Stimulated activated naive B cell treated with anti-CD40 and anti-IgM and Interleukin-4, amounts not matched to agents 10 μg/mL and 1 μg/mL and 100 μg/mL, for 72 hours (primary cell): ENCODE measurements at regions not wholly inside any gene's neighbourhood (a gene's known extent, or its start where the extent isn't known, plus 50 kb on each side); places are given as distances from the start of the nearest gene placed in this dataset.

Experiments used
- ATAC-seq, 2 donors: fragments of 150-1000 bp; cut with Tn5 transposase; replicated peaks; 2 replicates each; pipeline ENCODE4 v1.10.0; 2021; ENCODE audit warnings: moderate library complexity in 1 of 2
- DNase-seq: peaks from one replicate; pipeline ENCODE4 v3.0.0; 2021
- H3K27ac Mint-ChIP-seq: one replicate; pipeline ENCODE4 v1.8.0; 2022; ENCODE audit warnings: mild to moderate bottlenecking, mixed read lengths
- H3K27me3 Mint-ChIP-seq, 2 donors: one replicate each; pipeline ENCODE4 v1.8.0; 2022; ENCODE audit warnings: mixed read lengths in 2 of 2
- H3K36me3 Mint-ChIP-seq, 2 donors: one replicate each; pipeline ENCODE4 v1.8.0; 2022; ENCODE audit warnings: mixed read lengths in 2 of 2, mild to moderate bottlenecking in 1 of 2
- H3K4me1 Mint-ChIP-seq, 2 donors: one replicate each; pipeline ENCODE4 v1.8.0; 2022; ENCODE audit warnings: mixed read lengths in 2 of 2, mild to moderate bottlenecking in 1 of 2
- H3K4me3 Mint-ChIP-seq, 2 donors: one replicate each; pipeline ENCODE4 v1.8.0; 2022; ENCODE audit warnings: mild to moderate bottlenecking in 2 of 2, mixed read lengths in 2 of 2, moderate library complexity in 1 of 2
- H3K9me3 Mint-ChIP-seq, 2 donors: one replicate each; pipeline ENCODE4 v1.8.0; 2022; ENCODE audit warnings: mixed read lengths in 2 of 2, mild to moderate bottlenecking in 1 of 2

DNA sequence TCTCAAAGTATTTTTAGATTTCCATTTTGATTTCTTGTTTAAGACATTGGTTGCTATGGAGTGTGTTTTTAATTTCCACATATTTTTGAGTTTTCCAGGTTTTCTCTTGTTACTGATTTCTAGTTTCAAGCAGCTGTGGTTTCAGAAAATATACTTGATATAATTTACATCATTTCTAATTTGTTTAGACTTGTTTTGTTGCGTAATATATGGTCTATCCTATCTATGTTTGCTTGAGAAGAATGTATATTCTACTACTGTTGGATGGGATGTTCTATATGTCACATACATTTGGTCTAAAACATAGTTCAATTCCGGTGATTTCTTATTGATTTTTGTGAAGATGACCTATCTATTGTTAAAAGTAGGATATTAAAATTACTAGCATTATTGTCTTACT lies 170.5 kb upstream of the EMCN start:
- Mint-ChIP-seq H3K27me3 (peaks cover 0 to 5% of the 10 kb centered on the region in 2 donors), H3K4me3 (no peak overlapping the region), H3K36me3 (no peaks in the 10 kb centered on the region), H3K27ac (no peak overlapping the region), H3K9me3 (peaks cover 3% of the 10 kb centered on the region in 2 donors), H3K4me1 (no peaks in the 10 kb centered on the region)
- DNase-seq (no peak), ATAC-seq (no peak)

DNA sequence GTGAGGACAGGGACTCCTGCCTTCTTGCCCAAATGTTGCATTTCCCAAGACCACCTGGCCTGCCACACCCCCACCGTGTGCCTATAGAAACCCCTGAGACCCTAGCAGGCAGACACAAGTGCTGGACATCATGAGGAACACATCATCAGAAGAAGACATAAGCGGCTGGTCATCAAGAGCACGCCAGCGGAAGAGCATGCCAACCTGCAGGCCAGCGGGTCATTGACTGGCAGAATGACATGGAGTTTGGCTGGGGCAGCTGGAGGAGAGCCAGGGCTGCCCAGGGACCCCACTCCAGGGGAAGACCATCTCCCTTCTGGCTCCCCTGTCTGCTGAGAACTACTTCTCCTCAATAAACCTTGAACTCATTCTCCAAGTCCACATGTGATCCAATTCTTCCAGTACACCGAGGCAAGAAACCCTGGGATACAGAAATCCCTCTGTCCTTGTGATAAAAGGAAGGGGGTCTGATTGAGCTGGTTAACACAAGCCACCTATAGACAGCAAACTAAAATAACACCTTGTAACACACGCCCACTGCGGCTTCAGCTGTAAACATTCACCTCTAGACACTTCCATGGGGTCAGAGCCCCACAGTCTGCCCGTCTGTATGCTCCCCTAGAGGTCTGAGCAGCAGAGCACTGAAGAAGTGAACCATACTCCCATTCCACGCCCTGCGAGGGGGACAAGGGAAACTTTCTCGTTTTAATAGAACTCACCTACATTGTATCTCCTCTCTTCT lies 164.8 kb upstream of the EMCN start:
- DNase-seq, result no peak
- H3K36me3 Mint-ChIP-seq, result no peaks in the 10 kb centered on the region

DNA sequence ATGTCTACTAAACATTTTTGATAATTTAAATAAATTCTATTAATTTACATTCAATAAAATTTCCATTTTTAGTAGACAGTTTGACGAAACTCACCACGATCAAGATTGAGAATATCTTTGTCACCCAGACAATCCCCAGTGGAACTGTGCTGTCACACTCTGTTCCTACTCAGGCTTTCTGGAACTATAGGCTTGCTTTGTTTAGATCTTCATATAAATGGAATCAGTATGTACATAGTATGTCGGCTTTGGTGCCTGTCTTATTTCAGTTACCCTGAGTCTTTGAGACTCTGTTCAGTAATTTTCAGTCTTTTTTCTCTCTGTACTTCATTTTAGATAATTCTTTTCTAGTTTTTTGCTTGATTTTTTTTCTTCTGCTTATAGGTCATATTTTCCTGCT lies 163.5 kb upstream of the EMCN start:
- Mint-ChIP-seq H3K4me1 (no peaks in the 10 kb centered on the region), H3K27ac (no peak overlapping the region), H3K4me3 (no peak overlapping the region), H3K9me3 (peaks cover 3 to 6% of the 10 kb centered on the region in 2 donors), H3K27me3 (peaks cover 14 to 18% of the 10 kb centered on the region in 2 donors), H3K36me3 (no peaks in the 10 kb centered on the region)
- DNase-seq (no peak), ATAC-seq (no peak)

More for the DNA sequence above, 164.8 kb upstream of the EMCN start:
- Mint-ChIP-seq H3K9me3 (peaks cover 3 to 6% of the 10 kb centered on the region in 2 donors), H3K27ac (peak overlapping the region; percentile 43), H3K4me1 (no peaks in the 10 kb centered on the region), H3K4me3 (no peak overlapping the region), H3K27me3 (peaks cover 14 to 18% of the 10 kb centered on the region in 2 donors)
- no peak for ATAC-seq

DNA sequence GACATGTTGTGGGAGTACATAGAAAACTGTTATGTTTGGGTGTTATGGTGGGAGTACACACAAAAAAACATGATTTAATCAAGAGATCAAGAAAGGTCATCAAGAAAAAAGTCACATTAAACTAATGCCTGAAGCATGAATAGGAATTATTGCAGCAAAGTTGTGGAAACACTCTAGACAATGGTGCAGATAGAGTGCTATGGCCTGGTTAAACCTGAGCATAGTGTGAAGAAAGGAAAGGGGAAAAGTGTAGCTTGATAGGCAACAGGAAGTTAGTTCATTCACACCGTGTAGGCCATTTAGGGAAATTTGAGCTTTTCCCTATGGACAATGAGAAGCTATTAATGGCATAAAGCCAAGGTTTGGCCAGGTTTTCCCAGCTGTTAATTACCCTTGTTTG lies 162.1 kb upstream of the EMCN start:
- H3K27ac Mint-ChIP-seq, result no peak overlapping the region
- H3K4me1 Mint-ChIP-seq, result no peaks in the 10 kb centered on the region
- H3K4me3 Mint-ChIP-seq, result no peak overlapping the region
- DNase-seq (no peak), ATAC-seq (no peak)
- H3K36me3 Mint-ChIP-seq, result no peaks in the 10 kb centered on the region
- H3K27me3 Mint-ChIP-seq, result peaks cover 14 to 18% of the 10 kb centered on the region in 2 donors
- H3K9me3 Mint-ChIP-seq, result peaks cover under 1 to 6% of the 10 kb centered on the region in 2 donors

DNA sequence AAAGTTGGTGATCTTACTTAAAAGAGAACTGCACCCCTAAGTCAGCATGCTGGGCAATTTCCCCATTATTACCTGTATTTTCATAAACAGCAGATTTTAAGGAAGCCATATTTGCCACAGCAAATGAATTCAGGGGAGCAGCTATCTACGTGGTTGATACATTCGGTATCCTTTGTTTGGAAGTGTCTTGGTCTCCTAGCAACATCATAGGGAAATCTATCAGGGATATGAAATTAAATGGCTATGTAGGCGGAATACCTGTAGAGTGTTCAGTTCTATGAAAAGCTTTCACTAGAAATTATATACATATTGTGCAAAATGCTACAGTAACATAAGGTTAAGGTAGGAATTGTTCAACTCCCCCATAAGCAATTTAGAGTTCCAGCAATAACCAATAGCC lies 157.2 kb upstream of the EMCN start:
- peaks cover 4 to 5% of the 10 kb centered on the region in 2 donors for H3K27me3 Mint-ChIP-seq
- H3K4me1 Mint-ChIP-seq, result no peaks in the 10 kb centered on the region
- no peak overlapping the region for H3K27ac Mint-ChIP-seq
- H3K9me3 Mint-ChIP-seq, result no peaks in the 10 kb centered on the region
- no peak overlapping the region for H3K4me3 Mint-ChIP-seq
- H3K36me3 Mint-ChIP-seq, result no peaks in the 10 kb centered on the region
- no peak for ATAC-seq
- DNase-seq, result no peak

DNA sequence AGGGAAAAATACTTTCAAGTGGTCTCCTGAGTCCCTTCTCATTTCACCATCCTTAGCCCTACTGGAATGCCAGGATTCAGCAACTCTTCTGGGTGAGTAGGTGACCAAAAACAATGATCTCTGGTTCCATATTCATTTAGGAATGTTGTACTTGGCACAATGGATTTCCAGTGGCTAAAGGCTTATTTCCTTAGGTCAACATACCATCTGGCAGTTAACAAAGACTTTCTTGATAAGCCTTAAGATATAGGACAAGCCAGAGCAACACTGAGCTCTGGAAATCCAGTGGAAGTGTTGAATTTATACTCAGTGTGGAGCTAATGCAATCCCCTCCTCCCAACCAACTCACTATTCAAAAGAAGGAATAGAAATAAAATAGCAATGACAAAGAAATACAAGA lies 139.4 kb upstream of the EMCN start:
- DNase-seq, result no peak
- no peaks in the 10 kb centered on the region for H3K36me3 Mint-ChIP-seq
- ATAC-seq, result no peak
- H3K9me3 Mint-ChIP-seq, result no peaks in the 10 kb centered on the region
- no peaks in the 10 kb centered on the region for H3K27me3 Mint-ChIP-seq
- H3K4me3 Mint-ChIP-seq, result no peak overlapping the region
- H3K4me1 Mint-ChIP-seq, result no peaks in the 10 kb centered on the region
- no peak overlapping the region for H3K27ac Mint-ChIP-seq

DNA sequence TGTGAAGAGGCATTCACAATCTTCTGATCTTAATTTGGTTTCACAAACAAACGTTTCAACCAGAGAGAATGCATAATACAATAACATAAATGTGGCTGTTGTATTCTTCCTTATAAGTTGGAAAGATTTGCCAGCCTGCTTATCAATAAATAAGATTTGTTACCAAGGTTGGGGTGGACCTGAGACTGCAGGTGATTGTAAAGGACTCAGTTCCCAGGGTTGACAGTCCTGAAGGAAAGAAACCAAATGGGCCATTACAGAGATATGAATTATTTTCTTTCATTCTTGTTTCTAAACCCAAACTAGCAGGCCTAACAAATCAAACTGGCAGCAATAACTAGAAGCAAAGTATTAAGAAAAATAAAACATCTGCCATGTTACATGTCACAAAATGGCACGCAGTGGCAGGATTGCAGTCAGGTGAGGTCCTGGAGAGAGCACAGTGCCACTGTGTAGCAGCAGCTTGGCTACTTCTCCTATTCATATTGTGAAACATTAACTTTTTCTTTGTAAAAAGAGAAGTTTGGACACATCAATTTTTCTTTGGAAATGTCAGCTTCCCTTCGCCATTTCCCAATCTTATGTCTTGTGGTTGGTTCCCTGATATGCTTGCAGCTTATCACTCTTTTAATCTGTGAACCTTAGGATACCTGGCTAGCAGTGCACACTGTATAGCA lies 133.8 kb upstream of the EMCN start:
- Mint-ChIP-seq H3K9me3 (no peaks in the 10 kb centered on the region), H3K4me1 (no peaks in the 10 kb centered on the region), H3K27me3 (no peaks in the 10 kb centered on the region), H3K27ac (no peak overlapping the region), H3K36me3 (no peaks in the 10 kb centered on the region), H3K4me3 (no peak overlapping the region)
- no peak for ATAC-seq
- no peak for DNase-seq

DNA sequence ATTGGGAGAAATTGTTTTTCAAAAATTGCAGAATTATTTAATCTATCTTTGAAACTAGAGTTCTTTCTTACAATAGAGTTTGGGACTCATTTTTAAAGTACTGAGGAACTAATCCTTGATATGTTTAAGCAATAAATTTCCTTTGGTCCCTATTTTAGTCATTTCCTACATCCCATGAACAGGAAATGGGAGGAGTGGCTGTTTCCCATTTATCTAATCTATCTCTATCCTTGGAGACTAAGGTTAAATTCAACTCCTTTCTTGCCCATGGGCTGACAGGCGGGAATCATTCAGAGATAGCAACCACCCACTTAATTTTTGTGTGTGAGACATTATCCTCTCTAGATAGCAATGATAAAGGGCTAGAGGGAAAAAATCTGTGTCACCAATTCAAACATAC lies 131.6 kb upstream of the EMCN start:
- Mint-ChIP-seq H3K9me3 (no peaks in the 10 kb centered on the region), H3K27ac (no peak overlapping the region), H3K4me1 (no peaks in the 10 kb centered on the region), H3K27me3 (peaks cover 0 to 4% of the 10 kb centered on the region in 2 donors), H3K4me3 (no peak overlapping the region), H3K36me3 (no peaks in the 10 kb centered on the region)
- DNase-seq, result no peak
- no peak for ATAC-seq

DNA sequence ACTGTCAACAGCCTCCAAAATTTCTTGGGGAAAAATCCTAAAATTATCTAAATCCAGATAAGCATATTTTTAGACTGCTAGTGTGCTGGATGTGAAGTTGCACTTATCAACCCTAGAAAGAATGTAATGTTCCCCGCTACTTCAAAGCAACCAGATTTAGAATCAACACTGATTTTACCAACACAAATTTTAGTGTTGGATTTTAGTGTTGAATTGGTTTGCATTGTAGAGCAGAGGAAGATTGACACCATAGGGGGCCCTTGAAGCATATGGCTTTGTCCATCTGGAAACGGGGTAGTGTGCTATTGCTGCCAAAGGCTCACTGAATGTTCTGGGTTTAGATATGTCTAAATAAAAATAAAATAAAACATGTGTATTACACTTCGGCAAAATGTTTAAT lies 126.3 kb upstream of the EMCN start:
- DNase-seq, result no peak
- Mint-ChIP-seq H3K9me3 (no peaks in the 10 kb centered on the region), H3K4me1 (no peaks in the 10 kb centered on the region), H3K4me3 (no peak overlapping the region), H3K27me3 (peaks cover 0 to 8% of the 10 kb centered on the region in 2 donors), H3K36me3 (no peaks in the 10 kb centered on the region), H3K27ac (no peak overlapping the region)
- ATAC-seq, result no peak

DNA sequence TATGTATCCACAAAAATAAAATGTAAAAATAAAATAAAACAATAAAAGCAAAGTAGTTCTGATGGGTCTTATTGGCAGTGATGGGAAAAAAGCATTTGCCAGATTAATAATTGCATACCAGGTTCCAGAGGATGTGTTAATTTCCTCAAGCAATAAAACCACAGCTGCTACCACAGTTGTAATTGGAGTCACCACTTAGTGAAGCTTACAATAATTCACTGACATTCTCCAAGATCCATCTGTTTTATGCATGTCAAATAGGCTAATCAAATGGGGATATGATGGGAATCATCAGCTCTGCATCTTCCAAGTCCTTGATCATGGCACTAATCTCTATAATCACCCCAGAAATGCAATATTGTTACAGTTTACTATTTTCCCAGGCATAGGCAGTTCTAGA lies 123.5 kb upstream of the EMCN start:
- Mint-ChIP-seq H3K4me3 (no peak overlapping the region), H3K27me3 (peaks cover 6 to 13% of the 10 kb centered on the region in 2 donors), H3K9me3 (peaks cover 2 to 6% of the 10 kb centered on the region in 2 donors), H3K27ac (no peak overlapping the region), H3K36me3 (no peaks in the 10 kb centered on the region), H3K4me1 (no peaks in the 10 kb centered on the region)
- DNase-seq (no peak), ATAC-seq (no peak)

DNA sequence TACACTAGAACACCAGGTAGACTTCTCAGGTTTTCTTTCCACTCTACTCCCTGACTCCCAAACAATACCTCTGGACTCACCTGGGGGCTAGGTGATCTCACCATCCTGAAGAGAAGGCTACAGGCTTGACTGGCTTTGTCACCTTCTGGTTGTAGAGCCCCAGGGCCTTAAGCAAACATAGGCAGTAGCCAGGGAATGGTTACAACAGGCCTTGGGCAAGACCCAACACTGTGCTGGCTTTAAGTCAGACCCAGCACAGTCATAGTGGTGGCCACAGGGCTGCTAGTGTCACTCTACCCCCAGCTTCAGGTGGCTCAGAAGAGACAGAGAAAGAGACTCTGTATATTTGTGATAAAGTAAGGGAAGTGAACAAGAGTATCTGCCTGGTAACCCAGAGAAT lies 118.1 kb upstream of the EMCN start:
- no peaks in the 10 kb centered on the region for H3K36me3 Mint-ChIP-seq

DNA sequence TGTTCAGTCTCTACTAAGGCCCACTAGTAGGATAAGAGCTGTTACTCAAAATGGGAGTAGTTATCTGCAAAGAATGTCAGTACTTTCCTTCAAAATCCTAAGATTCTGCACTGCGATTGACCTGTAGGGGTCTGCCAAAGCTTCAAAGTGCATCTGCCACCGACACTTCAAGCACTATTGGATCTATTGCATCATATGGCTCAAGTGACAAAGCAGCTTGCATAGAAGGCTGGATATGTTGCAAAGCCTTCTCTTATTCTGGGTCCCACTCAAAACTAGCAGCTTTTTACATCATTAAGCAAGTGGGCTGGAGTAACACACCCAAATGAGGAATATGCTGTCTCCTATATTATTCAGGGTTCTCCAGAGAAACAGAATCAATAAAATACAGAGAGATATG lies 115.4 kb upstream of the EMCN start:
- Mint-ChIP-seq H3K4me3 (no peak overlapping the region), H3K36me3 (no peaks in the 10 kb centered on the region), H3K9me3 (peaks cover 2 to 6% of the 10 kb centered on the region in 2 donors), H3K27me3 (peaks cover 6 to 9% of the 10 kb centered on the region in 2 donors), H3K4me1 (no peaks in the 10 kb centered on the region), H3K27ac (no peak overlapping the region)
- no peak for ATAC-seq
- DNase-seq, result no peak

More for the DNA sequence above, 118.1 kb upstream of the EMCN start:
- Mint-ChIP-seq H3K27ac (no peak overlapping the region), H3K27me3 (peaks cover 6 to 10% of the 10 kb centered on the region in 2 donors), H3K9me3 (peaks cover 2 to 6% of the 10 kb centered on the region in 2 donors), H3K4me1 (no peaks in the 10 kb centered on the region), H3K4me3 (no peak overlapping the region)
- ATAC-seq (no peak), DNase-seq (no peak)

DNA sequence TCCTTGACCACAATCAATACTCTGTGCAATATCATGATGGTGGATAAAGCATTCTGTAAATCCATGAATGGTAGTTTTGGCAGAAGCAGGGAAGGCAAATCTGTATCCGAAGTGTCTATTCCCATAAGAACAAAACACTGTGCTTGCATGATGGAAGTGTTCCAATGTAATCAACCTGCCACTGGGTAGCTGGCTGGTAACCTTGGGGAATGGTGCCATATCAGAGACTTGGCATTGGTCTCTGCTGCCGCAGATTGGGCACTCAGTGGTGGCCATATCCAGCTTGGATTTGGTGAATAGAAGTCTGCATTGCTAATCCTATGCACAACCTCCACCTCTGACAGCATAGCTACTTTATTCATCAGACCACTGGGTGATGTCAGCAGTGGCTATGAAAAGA lies 114.3 kb upstream of the EMCN start:
- ATAC-seq (no peak), DNase-seq (no peak)
- Mint-ChIP-seq H3K27ac (no peak overlapping the region), H3K27me3 (peaks cover 0 to 9% of the 10 kb centered on the region in 2 donors), H3K4me1 (no peaks in the 10 kb centered on the region), H3K4me3 (no peak overlapping the region), H3K36me3 (no peaks in the 10 kb centered on the region), H3K9me3 (no peaks in the 10 kb centered on the region)

DNA sequence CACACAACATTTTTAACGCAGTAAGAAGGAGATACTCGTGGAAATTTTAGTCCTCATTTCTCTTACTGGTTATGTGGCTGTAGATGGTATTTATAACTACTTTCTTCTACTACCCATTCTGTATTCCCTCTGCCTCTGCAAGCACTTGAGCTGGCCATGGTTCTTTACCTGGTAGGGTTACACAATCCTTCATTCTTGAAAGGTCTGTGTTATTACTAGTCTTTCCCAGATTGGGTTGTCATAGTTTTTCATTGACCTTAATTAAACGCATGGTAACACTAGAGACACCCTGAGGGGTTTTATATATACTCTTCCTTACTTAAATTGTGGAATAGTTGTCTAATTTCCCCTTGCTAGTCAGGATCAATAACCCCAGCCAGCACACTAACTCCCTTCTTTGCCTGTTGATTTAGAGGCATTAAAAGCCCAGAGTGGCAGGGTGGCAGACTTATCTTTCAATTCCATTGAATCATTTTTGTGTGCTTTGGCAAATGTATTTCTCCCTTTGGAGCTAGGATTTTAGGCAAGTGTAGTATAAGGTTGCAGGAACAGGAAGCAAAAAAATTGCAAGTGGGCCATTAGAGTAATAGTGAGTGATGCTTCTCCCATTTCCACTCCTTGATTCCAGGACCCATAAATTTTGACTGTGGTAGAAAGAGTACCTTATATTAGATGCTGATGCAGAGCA lies 113.6 kb upstream of the EMCN start:
- Mint-ChIP-seq H3K36me3 (no peaks in the 10 kb centered on the region), H3K4me1 (no peaks in the 10 kb centered on the region), H3K9me3 (no peaks in the 10 kb centered on the region), H3K4me3 (no peak overlapping the region), H3K27me3 (peaks cover 0 to 5% of the 10 kb centered on the region in 2 donors), H3K27ac (no peak overlapping the region)
- DNase-seq (no peak), ATAC-seq (no peak)

DNA sequence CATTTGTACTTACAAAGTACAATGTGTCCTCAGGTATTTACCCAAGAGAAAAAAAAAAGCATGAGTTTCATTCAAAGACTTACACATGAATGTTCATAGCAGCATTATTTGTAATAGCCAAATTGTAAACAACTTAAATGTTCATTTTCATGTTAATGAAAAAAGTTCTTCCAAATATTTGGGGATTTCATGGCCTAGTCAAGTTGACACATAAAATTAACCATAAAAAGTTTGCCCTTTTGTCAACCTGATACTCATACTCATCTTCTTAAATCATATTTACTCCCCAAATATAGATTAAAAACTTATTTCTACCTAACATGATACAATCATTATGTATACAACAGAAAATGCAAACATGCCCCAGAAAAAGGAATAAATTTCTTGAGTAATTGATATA lies 112.5 kb upstream of the EMCN start:
- ATAC-seq (no peak), DNase-seq (no peak)
- H3K4me3 Mint-ChIP-seq, result no peak overlapping the region
- H3K36me3 Mint-ChIP-seq, result no peaks in the 10 kb centered on the region
- H3K27me3 Mint-ChIP-seq, result peaks cover 0 to 3% of the 10 kb centered on the region in 2 donors
- no peaks in the 10 kb centered on the region for H3K4me1 Mint-ChIP-seq
- peaks cover 4 to 6% of the 10 kb centered on the region in 2 donors for H3K9me3 Mint-ChIP-seq
- H3K27ac Mint-ChIP-seq, result no peak overlapping the region
